ENCODE measurements at regions not wholly inside any gene's neighbourhood (a gene's known extent, or its start where the extent isn't known, plus 50 kb on each side); places are given as distances from the start of the nearest gene placed in this dataset.
"Not testable (repeated sequence)": the region's sequence is repeated elsewhere in the genome, so short reads cannot be mapped to it uniquely, and the experiment has no call there.

- DNase-seq = no peak
These were observed 262.6 kb upstream of the CDH11 start for GRCh38 chr16:65384441-65384840.

GRCh38 chr16:65377195-65377594 is 255.3 kb upstream of the CDH11 start:
- no peak for DNase-seq

- no peak for DNase-seq
These were observed 254.7 kb upstream of the CDH11 start for GRCh38 chr16:65376601-65377000.

- no peak for DNase-seq
These were observed 253.8 kb upstream of the CDH11 start for GRCh38 chr16:65375651-65376050.

- DNase-seq = no peak
These were observed 251.2 kb upstream of the CDH11 start for GRCh38 chr16:65373097-65373496.

- no peak for DNase-seq
These were observed 250.3 kb upstream of the CDH11 start for GRCh38 chr16:65372171-65372570.

- DNase-seq = no peak
These were observed 244.2 kb upstream of the CDH11 start for GRCh38 chr16:65365732-65366715.

- DNase-seq = not testable (repeated sequence)
These were observed 234.9 kb upstream of the CDH11 start for GRCh38 chr16:65356721-65357120.

- no peak for DNase-seq
These were observed 233.8 kb upstream of the CDH11 start for GRCh38 chr16:65355706-65356105.

GRCh38 chr16:65353183-65353582 is 231.3 kb upstream of the CDH11 start:
- no peak for DNase-seq

GRCh38 chr16:65349626-65350025 is 227.8 kb upstream of the CDH11 start:
- no peak for DNase-seq

- DNase-seq = no peak
These were observed 221.7 kb upstream of the CDH11 start for GRCh38 chr16:65343556-65343955.

- no peak for DNase-seq
These were observed 220.5 kb upstream of the CDH11 start for GRCh38 chr16:65342231-65342866.

GRCh38 chr16:65339062-65339461 is 217.2 kb upstream of the CDH11 start:
- DNase-seq = no peak

- no peak for DNase-seq
These were observed 214.3 kb upstream of the CDH11 start for GRCh38 chr16:65336160-65336559.

- DNase-seq = no peak
These were observed 212.2 kb upstream of the CDH11 start for GRCh38 chr16:65334081-65334480.

GRCh38 chr16:65333283-65333682 is 211.4 kb upstream of the CDH11 start:
- DNase-seq = no peak

GRCh38 chr16:65327346-65327745 is 205.5 kb upstream of the CDH11 start:
- no peak for DNase-seq

- DNase-seq = no peak
These were observed 201.9 kb upstream of the CDH11 start for GRCh38 chr16:65323655-65324237.

GRCh38 chr16:65319621-65320231 is 197.9 kb upstream of the CDH11 start:
- no peak for DNase-seq

GRCh38 chr16:65318590-65319257 is 196.9 kb upstream of the CDH11 start:
- DNase-seq = no peak

GRCh38 chr16:65318138-65318537 is 196.3 kb upstream of the CDH11 start:
- no peak for DNase-seq

GRCh38 chr16:65316808-65317207 is 194.9 kb upstream of the CDH11 start:
- peak; percentile 35 for DNase-seq
